D341Med (cell line): ENCODE measurements at regions not wholly inside any gene's neighbourhood (a gene's known extent, or its start where the extent isn't known, plus 50 kb on each side); places are given as distances from the start of the nearest gene placed in this dataset.

ENCODE experiments used
- DNase-seq: peaks from one replicate; pipeline ENCODE4 v3.0.0; 2012; ENCODE audit warnings: low spot score

- DNase-seq: no peak
Observed at GRCh38 chr15:96266456-96266855, 64.0 kb upstream of the NR2F2 start.

- no peak for DNase-seq
Observed at GRCh38 chr15:96267463-96267862, 63.0 kb upstream of the NR2F2 start.

GRCh38 chr15:96268442-96269204 is 61.9 kb upstream of the NR2F2 start:
- DNase-seq: no peak

- DNase-seq: no peak
Observed at GRCh38 chr15:96270581-96271172, 59.8 kb upstream of the NR2F2 start.

- DNase-seq: no peak
Observed at GRCh38 chr15:96272427-96272826, 58.1 kb upstream of the NR2F2 start.

- no peak for DNase-seq
Observed at GRCh38 chr15:96273317-96274086, 57.0 kb upstream of the NR2F2 start.

- no peak for DNase-seq
Observed at GRCh38 chr15:96274087-96274440, 56.4 kb upstream of the NR2F2 start.

GRCh38 chr15:96274698-96275097 is 55.8 kb upstream of the NR2F2 start:
- no peak for DNase-seq

GRCh38 chr15:96276438-96277210 is 53.9 kb upstream of the NR2F2 start:
- no peak for DNase-seq
